ENCODE measurements at regions not wholly inside any gene's neighbourhood (a gene's known extent, or its start where the extent isn't known, plus 50 kb on each side); places are given as distances from the start of the nearest gene placed in this dataset.

DNA sequence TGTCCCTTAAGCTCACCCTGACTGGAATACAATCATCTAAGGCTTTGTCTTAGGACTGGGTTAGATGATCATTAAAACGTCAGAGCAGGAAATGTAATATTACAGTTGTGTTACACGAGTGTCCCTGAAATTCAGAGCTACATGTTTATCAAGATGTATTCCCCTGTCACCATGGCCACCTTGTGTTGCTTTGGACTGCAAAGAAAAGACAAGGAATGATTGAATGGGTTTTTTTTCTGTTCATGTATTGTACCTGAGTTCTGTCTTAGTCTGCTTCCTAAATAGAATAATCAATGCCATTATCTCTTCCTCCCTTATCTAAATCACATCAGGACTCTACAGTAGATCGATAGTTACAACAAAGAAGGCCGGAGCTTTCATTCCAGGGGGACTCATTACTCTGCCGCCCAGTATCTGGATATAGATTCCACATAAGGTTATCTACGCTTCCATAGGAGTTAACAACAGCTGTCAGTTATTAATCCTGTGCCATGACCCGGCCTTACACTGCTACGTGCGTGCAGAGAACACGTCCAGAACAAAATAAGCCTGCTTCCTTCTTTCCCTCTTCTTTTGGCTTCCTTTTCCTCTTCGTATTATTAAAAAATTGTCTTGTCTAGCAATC, 274.1 kb upstream of the SASH1 start:
- DNase-seq: no peak

DNA sequence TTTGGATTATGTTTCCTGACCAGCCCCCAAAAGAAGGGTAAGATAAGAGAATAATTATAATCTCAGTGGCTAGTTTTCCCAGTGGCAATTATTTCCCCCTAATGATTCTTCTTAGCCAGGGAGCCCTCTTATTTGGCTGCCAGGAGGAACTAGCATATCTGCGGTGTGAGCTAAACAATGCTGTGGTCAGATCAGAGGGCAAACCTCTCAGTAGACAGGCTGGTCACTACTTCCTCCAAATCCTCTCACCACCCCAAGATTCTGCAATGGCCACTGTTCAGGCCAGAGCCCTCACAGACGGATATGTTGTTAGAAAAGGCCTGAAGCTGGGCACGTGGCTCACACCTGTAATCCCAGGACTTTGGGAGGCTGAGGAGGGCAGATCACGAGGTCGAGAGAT, 273.4 kb upstream of the SASH1 start:
- no peak for DNase-seq

DNA sequence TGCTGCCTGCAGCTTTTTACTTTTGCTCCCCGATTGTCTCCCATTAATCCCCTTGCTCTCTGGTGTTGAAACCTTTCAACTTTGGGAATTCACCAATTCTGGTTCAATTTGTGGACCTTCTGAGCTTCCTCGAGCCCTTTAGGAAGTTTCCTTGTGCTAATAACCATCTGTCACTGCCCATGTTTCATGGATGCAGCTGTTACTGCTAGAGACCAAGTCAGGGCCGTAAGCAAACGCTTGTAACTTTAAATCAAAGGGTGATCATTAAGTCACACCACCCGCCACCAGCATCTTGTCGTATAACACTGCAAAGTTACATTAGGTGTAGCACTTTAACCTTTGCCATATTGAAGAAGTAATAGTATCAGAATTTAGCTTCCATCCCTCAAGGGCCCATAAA, 268.3 kb upstream of the SASH1 start:
- no peak for DNase-seq

DNA sequence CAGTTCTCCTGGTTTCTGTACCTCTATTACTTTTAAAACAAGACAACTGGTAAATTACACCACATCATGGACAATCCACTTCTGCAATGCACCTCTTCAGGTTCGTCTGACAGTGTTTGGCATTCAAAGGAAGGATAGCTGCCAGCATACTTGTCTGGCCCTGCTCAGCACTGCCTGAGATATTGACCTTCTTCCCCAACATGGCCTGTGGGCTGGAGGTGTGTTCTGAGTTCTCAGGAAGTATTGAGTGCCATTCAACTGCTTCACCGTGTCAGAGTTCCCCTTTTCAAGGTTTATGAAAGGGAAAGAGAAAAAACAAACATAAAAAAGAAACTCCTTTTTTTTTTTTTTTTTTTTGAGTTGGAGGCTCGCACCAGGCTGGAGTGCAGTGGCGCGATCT, 267.9 kb upstream of the SASH1 start:
- DNase-seq: no peak

DNA sequence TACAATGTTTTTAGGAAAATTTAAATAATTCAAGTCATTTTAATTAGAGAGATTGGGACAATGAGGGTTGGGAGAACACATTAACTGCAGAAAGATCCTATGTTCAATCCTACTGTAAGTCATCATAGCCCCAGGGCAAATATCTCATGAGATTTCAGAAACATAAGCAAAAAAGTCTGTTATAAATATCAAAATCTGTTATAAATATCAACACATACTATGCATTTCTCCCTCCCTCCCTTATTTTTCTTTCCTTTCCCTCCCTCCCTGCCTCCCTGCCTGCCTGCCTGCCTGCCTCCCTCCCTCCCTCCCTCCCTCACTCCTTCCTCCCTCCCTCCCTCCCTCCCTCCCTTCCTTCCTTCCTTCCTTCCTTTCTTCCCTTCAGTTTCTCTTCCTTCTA, 267.3 kb upstream of the SASH1 start:
- DNase-seq: no peak

DNA sequence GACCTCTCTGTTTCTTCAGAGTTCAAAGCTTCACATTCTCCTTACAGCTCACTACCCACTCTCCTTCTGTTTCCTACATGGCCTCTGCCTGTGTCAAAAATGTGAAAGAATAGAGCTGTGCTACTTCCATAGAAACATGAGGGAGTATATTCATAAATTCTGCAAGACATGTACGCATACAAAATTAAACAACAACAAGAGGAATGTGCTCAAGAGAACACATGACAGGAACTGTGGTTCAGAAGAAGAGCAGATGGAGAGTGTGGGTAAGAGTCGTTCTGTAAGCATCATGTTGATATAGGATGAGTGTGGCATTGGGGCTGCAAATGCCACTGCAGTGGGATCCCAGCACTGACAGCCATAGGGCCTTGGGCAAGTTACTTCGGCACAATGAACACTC, 266.6 kb upstream of the SASH1 start:
- DNase-seq: no peak

DNA sequence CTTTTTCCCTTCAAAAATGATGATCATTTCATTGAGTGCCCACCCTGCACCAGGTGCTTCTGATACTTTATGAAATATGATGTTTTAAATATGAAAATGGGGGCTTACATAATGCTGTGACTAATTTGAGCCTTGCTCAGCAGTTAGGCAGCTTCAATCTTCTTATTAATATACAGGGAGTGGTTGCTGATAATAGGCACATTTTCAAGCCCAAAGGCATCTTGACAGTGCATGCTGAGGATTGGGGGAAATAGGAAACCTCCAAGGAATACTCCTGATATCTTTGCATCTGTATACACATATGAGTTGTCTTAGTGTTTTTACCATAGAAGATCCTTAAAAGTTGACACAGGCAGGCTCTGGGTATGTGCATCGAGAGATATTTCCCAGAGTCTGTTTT, 262.3 kb upstream of the SASH1 start:
- no peak for DNase-seq

DNA sequence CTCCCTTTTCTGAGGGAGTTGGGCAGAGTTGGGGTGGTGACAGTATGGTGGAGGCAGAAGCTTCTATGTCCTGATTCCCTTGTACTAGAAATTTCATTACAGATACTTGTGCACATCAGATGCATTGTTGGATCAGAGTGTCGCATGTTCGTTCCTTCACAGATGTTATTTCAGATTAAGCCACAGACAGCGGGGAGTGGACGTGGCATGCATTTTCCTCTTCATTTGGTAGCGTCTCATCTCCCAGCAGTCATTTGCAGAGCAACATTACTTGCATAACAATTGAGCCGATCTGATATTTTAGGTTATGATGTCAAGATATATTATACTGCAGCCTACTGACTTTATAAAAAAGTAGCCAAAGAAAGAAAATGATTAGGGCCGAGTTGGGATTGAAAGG, 261.6 kb upstream of the SASH1 start:
- no peak for DNase-seq

DNA sequence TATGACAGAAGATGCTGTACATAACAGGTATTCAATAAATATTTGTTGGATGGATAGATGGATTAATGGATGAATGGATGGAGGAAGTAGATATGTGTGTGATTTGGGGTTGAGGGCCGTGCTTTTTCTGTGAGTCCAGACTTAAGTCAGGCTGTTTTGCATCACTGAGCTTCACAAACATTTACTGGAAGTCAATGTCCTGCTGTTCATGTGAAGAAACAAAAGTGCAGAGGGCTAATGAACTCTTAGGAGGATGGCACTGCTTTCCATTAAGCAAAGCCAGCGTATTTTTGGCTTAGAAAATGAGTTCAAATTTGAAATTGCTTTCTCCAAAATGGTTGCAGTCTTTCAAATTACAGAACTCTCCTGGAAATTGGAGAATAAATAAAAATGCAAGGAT, 260.6 kb upstream of the SASH1 start:
- no peak for DNase-seq

DNA sequence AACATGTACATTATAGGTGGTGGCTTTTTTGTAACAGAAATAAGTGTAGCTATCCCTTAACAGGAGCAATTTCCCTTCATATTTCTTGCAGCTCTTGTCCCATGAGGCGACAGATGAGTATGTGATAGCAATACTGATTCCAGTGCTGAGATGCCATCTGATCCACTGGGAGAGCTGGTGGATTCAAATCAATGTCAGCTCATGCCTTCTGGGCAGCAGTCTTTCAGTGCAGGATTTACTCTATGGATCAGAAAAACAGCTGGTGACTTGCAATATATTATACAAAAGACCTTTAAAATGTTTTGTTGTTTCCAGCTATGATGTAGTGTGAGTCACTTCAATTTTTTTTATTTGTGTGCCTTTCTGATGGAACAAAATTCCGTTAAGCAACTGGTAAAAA, 259.9 kb upstream of the SASH1 start:
- no peak for DNase-seq

DNA sequence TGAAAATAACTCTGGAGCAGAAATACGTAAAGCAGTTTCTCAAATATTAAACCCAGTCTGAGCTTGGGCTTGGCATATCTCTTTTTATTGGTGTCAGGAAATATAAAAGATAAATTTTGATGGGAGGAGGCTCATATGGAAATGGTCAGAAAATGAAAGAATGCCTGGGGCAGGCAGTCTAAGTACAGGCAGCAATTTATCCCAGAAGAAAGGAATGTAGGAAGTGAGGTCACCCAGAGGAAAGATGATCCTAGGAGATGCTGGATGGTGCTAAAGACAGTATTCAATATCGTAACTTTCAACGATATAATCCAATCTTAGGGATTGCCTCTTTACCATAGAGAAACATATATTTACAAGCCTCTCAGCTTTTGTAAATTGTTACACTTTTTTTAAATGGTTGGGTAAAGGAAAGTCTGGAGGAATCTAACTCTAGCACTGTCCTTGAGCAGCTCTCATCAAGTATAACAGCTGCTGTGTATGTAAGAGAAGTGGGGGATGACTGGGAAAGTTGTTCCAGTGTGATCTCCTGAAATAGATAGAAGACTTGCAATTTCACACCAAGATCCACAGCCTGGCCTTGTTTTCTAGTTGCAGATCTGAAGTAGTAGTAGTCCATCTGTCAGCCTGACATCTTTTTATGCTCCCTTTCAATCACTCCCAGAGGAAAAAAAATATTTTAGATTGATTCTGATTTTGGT, 256.9 kb upstream of the SASH1 start:
- no peak for DNase-seq

DNA sequence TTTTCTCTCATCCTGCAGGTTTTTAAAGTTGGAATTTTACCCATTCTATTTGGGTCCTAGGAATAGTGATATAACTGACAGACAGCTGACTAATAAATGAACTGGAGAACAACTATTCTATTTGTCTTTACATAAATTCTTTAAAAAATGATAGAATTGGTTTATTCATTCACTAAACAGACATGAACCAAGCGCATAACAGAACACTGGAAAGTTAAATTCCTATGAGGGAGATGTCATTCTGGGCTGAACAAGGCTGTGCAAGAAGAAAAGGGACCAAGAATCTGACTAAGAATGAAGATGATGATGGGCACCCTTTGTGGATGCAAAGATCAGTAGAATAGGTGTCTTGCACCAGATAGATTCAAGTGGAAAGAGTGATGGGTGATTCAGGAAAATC, 256.3 kb upstream of the SASH1 start:
- DNase-seq: no peak

DNA sequence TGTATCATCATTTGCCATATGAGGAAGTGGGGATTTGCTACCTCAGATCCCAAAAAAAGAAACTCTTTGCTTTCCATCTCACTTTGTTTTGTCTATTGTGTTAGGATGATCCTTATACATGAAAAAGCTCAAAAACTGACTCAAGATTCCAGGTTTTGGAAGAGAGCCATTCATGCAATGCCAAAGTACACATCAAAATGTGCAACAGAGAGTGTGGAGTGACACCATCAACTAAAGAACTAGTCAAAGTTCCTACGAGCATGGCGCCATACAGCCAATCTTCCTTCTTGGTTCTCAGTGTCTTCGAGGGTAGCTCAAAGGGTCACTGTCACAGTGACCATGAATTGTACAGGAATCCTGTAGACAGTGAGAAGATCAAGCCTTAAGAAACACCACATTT, 255.8 kb upstream of the SASH1 start:
- no peak for DNase-seq

DNA sequence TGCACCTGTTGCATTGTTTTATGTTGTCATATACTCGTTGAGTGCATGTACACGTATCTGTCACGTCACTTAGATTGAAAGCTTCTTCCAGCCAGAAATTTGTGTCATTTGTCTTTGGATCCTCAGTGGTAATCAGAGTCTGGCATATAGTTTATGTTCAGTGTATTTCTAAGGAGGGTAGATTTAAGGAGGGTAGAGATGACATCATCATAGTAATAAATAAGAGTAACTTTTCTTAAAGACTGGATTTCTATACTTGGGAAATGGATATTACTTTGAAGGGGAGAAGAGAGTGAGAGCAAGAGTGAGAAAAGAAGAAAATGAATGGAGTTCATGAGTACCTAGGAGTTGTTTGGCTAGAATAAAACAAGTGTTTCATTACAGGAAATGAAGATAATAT, 255.0 kb upstream of the SASH1 start:
- no peak for DNase-seq

DNA sequence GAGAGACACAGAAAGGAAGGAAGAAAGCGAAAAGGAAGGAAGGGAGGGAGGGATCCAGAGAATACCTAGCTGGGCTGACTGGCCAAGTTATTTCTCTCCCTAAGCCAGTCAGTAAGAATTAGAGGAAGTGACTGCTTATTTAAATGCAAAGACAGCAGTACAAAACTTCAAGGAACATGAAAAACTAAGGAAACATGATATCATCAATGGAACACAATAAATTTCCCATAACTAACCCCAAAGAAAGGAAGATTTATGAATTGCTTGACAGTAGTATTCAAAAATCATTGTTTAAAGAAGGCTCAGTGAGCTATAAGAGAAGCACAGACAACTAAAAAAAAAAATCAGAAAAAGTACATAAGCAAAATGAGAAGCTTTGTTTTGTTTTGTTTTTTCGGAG, 252.3 kb upstream of the SASH1 start:
- DNase-seq: no peak

DNA sequence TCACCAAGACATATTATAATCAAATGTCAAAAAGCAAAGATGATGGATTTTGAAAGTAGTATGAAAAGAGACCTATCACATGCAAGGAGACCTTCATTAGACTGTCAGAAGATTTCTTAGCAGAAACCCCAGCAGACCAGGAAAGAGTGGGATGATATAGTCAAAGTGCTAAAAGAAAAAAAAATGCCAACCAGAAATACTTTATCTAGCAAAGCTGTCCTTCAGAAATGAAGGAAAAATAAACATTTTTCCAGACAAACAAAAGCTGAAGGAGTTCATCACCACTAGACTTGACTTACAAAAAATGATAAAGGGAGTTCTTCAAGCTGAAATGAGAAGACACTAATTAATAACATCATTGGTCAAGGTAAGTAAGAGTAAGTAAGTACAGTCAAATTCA, 251.2 kb upstream of the SASH1 start:
- DNase-seq: no peak

DNA sequence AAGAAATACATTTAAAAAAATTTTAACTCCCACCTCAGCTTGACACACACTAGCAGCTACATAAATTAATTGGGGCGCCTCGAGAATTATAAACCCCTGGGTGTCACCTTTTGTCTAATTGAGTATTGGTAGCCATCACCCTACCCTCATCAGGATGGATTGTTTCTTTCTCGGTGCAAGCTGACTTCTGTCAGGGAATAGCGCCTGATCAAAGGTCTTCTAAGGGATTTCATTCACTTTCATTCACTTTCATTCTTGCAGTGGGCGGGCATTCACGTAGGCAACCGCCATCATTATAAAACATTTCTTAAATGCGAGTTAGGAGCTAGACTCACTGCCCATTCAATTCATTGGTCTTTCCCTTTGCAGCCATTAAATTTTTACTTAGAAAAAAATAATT, 239.2 kb upstream of the SASH1 start:
- DNase-seq: no peak

DNA sequence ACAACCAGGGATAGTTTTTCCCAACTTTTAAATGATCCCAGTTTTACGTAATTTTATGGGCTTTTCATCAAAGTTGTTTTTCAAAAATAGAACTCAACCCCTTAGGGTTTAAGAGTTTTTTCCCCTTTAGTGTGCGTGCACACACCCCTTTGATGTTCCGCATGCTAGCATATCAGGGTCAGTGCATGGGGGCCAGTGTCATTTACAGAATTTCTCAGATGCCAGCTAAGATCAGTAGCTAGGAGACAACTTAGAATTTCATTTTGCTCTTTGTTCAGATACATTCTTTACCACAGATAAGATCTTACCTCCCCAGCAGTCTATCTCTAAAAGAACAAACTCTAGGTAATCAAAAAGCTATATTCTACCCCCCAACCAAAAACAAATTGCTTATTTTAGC, 238.5 kb upstream of the SASH1 start:
- no peak for DNase-seq

DNA sequence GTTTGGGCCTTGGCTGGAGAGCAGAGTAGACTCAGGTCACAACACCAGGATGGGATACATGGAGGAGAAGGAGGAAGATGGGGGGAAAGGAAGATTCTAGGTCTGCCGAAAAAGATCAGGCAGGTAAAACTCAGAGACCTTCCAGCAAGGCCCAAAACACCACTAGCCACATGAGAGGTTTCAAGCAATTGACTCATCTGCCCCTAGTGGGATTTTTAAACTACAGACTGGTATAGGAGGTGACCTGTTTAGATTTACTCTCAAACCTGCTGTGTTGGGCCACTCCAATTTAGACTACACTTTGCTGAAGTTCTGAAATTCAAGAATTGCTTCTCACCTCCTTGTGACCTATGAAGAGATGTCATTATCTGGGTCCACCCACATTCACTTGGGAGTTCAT, 236.9 kb upstream of the SASH1 start:
- DNase-seq: no peak

DNA sequence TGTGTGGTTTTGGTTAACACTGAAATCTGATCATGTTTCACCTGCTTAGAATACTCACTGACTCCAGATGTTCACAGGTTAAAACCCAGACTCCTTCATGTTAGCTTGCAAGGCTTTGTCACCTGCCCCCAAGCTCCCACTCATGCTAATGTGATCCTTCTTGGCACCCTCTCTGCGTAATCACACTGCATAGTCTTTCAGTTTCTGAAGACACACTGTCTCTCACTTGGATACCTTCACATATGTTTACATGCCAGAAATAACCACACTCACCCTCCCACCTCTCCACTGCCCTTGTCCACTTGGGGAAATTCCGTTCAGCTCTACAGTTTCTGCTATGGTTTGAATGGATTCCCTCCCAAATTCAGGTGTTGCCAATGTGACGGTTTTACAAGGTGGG, 234.7 kb upstream of the SASH1 start:
- no peak for DNase-seq

DNA sequence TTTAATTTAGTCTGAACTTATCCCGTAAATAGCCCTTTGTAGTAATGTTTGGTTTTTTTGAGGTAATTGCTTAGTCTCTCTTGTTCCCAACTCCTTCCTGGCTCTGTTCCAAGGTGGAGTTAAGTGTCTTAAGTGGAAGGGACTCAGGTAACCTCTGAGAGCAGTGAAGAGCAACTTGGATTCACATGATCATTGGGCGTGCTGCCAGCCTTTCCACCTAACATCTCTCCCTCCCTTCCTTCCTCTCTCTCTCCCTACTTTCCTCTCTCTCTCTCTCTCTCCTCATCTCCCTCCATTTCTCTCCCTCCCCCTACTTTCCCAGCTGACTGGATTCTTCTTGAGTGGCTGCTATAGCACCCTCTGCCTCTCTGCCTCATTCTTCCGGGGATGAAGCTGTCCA, 232.9 kb upstream of the SASH1 start:
- DNase-seq: no peak

DNA sequence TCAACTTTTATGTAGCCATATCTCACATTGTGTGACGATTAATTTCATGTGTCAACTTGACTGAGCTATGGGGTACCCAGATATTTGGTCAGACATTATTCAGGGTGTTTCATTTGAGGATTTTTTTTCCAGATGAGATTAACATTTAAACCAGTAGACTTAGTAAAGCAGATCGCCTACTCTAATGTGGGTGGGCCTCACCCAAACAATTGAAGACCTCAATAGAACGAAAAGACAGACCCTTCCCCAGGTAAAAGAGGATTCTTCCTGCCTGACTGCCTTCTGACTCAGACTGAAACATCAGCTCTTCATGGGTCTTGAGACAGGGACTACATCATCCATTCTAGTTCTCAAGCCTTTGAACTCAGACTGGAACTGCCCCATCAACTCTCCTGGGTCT, 231.7 kb upstream of the SASH1 start:
- DNase-seq: no peak

DNA sequence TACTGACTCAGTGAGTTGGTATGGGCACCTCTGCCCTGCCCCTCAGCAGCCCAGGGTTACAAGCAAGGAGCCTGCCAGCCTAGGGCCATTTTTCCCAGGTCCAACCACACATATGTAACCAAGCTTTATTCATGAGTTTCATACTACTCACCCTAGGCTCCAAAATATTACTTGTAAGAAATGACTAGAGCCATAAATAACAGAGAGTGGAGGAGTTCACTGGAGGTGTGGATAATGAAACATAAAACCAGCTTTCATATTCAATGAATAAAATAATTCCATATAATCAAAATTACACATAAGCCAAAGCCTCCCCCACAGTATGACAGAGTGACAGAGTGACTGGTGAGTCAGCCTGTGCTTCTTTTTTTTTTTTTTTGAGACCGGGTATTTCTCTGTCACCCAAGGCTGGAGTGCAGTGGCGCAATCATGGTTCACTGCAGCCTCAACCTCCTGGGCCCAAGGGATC, 229.8 kb upstream of the SASH1 start:
- DNase-seq: no peak

DNA sequence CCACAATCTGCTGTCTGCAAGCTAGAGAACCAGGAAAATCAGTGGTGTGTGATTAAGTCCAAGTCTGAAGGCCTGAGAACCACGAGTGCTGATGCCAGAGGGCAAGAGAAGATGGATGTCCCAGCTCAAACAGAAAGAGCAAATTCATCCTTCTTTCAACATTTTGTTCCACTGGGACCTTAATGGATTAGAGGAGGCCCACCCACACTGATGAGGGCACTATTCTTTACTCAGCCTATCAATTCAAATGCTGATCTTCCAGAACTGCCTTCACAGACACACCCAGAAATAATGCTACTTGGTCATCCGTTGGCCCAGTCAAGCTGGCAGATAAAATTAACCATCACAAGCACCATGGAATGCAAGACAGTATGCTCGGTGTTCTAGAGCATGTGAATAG, 226.6 kb upstream of the SASH1 start:
- DNase-seq: no peak

DNA sequence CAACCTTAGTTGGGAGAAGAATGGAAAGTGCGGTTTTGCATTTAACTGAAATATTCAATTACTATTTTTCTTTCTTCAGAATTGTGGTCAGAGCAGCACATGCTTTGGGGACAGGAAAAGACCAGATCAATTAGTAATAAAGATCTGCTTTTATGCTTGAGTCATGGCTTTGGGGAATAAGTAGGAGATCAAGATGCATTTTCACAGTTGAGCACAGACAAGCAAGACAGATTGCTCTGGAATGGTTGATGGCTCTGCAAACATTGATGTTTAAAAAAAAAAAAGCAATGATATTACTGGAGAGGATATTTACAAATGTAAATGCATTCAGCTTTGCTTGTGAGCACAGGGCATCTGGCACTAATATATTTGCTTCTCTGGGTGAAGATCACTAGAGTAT, 224.4 kb upstream of the SASH1 start:
- DNase-seq: no peak
